MG63 (cell line): ENCODE measurements at regions not wholly inside any gene's neighbourhood (a gene's known extent, or its start where the extent isn't known, plus 50 kb on each side); places are given as distances from the start of the nearest gene placed in this dataset.
A peak's percentile ranks its signal among the peaks of the same experiment; 100 is the strongest.
"Not testable (repeated sequence)": the region's sequence is repeated elsewhere in the genome, so short reads cannot be mapped to it uniquely, and the experiment has no call there.

Experiments
- DNase-seq: peaks from one replicate; pipeline ENCODE4 v3.0.0-alpha.2; 2020
- H3K27me3 ChIP-seq: fragments of 250-450 bp; sonication (Bioruptor Pico); 2 replicates; pipeline ENCODE4 v1.5.1; 2020; ENCODE audit warnings: mild to moderate bottlenecking, moderate library complexity
- H3K36me3 ChIP-seq: fragments of 250-450 bp; sonication (Bioruptor Pico); 2 replicates; pipeline ENCODE4 v1.5.1; 2020; ENCODE audit warnings: mild to moderate bottlenecking, moderate library complexity
- H3K4me3 ChIP-seq: fragments of 250-450 bp; sonication (Bioruptor Pico); 2 replicates; pipeline ENCODE4 v1.5.1; 2020; ENCODE audit warnings: mild to moderate bottlenecking, moderate library complexity
- H3K9me3 ChIP-seq: fragments of 250-450 bp; sonication (Bioruptor Pico); 2 replicates; pipeline ENCODE4 v1.5.1; 2020; ENCODE audit warnings: mild to moderate bottlenecking, moderate library complexity

DNA sequence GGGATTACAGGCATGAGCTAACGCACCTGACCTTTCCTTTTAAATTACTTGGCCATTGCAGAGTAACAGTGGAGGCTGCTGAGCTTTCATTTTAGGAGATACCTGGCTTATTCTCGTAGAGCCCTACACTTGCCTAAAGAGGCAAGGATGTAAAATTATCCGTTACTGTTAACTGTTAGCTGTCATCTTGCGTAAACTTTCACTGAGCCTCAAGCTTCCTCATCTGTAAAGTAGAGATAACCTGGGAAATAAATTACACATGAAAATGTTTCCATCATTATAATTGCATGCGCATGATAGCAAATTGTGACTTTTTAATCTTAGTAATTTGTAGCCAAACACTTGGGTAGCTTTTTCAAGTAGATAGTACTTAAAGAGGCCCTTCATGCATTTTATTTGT, 118.8 kb upstream of the VKORC1L1 start:
- not testable (repeated sequence) for H3K9me3 ChIP-seq, H3K27me3 ChIP-seq, H3K4me3 ChIP-seq, DNase-seq, H3K36me3 ChIP-seq

DNA sequence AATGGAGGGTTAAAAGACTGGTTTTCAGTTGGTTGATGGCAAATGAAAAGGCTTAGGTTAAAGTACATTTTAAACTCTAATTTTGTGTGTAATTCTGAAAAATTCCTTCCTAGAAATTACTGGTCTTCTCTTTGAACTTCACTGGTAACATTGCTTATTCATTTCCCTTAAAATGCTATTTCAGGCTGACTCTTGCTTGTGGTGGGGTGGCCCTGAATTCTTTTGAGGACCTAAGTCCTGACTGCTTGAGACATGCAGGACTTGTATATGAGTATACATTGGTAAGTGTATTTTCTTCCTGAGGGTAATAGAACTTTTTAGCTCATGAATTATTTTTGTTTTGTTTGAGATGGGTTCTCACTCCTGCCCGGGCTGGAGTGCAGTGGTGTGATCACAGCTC, 113.9 kb upstream of the VKORC1L1 start:
- not testable (repeated sequence) for H3K4me3 ChIP-seq, H3K27me3 ChIP-seq, H3K9me3 ChIP-seq, DNase-seq, H3K36me3 ChIP-seq

DNA sequence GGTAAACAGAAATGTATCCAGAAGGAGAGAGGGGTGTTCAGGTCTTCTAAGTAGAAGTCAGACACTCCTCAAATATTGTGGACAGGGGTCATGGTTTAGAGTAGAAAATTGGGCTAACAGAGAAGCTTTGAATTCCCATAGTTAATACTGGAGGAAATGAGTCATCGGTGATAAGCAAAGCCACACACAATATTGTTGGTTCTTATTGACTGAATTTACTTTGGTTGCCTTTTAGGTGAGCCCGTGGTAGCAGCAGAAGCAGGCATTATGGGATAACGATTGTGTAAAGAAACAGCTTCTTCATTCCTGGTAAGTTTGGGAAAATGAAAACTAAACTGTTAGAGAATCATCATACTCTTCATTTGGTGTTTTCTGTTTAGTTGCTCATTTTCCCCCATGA, 110.2 kb upstream of the VKORC1L1 start:
- not testable (repeated sequence) for H3K27me3 ChIP-seq, H3K36me3 ChIP-seq, DNase-seq, H3K4me3 ChIP-seq, H3K9me3 ChIP-seq

DNA sequence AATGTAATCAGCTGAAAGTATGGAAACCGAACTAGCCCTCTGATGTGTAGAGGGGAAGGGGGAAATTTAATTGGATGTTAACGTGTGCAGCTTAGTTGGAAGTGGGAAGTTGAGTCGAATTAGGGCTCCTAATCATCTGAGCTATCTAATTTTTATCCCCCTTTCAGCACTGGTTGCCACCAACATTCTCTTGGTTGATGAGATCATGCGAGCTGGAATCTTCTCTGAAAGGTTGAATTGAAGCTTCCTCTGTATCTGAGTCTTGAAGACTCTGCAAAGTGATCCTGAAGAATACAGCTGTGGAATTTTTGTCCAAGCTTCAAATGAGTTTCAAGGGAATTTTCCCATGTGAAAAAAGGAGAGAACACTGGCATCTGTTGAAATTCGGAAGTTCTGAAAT, 109.8 kb upstream of the VKORC1L1 start:
- DNase-seq, H3K36me3 ChIP-seq, H3K27me3 ChIP-seq, H3K4me3 ChIP-seq, H3K9me3 ChIP-seq: not testable (repeated sequence)

DNA sequence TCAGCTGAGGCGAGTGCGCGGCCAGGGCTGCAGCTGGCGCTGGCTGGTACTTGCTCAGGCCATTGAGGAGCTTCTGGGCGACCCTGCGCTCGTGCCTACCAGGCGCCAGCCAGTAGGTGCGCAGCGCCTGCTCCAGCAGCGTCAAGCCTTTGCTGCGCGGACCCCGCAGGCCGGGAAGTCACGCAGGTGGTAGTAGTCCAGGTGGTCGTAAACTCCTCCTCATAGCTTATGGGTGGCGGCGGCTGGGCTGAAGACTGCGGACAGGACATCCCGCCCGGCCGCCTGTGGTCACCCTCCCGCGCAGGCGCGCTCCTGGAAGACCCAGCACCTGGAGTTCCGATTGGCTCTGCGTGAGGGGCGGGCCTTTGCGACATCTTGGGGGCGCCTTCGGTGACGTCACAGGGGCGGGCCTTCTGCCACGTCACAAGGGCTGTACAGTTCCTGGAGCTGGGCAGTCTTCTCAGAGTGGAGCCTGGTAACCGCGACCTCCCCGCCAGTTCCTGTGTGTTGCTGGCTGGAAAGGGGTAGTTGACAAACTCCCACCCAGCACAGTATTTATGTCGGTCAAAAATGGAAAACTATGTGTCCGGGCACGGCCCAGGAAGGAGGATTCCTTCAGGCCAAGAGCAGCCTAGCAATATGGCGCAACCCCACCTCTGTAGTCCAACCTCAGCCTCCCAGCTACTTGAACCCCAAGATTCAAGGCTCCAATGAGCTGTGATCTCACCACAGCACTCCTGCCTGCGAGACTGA, 102.2 kb upstream of the VKORC1L1 start:
- not testable (repeated sequence) for H3K9me3 ChIP-seq, H3K27me3 ChIP-seq, H3K36me3 ChIP-seq
- peak; percentile 89 for DNase-seq
- H3K4me3 ChIP-seq: peak overlapping the region; percentile 57

DNA sequence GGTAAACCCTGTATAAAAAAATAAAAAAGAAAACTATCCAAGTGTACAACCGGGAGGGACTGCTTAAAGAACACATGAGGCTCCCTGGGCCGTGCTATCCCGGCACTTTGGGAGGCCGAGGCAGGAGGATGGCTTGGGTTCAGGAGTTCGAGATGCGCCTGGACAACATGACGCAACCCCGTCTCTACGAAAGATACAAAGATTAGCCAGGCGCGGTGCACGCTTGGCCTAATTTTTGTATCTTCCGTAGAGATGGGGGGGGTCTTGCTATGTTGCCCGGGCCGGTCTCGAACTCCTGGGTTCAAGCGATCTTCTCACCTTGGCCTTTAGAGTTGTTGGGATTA, 101.7 kb upstream of the VKORC1L1 start:
- H3K27me3 ChIP-seq, H3K9me3 ChIP-seq, H3K36me3 ChIP-seq, DNase-seq: not testable (repeated sequence)
- peak overlapping the region; percentile 57 for H3K4me3 ChIP-seq

DNA sequence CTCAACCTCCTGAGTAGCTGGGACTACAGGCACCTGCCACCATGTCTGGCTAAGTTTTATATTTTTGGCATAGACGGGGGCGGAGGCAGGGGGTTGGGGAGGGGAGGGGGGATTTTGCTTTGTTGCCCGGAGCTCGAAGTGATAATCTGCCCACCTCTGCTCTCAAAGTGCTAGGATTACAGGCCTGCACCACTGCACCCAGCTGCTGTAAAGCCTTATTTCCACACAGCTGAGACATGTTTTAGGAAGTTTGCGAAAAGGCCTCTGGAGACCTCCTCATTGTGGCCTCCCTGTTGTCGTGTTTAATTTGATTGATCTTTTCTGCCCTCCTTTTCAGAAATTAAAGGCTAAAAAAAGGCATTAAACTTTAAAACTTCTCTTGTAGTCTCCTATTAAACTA, 96.2 kb upstream of the VKORC1L1 start:
- not testable (repeated sequence) for DNase-seq, H3K9me3 ChIP-seq, H3K36me3 ChIP-seq, H3K27me3 ChIP-seq, H3K4me3 ChIP-seq

DNA sequence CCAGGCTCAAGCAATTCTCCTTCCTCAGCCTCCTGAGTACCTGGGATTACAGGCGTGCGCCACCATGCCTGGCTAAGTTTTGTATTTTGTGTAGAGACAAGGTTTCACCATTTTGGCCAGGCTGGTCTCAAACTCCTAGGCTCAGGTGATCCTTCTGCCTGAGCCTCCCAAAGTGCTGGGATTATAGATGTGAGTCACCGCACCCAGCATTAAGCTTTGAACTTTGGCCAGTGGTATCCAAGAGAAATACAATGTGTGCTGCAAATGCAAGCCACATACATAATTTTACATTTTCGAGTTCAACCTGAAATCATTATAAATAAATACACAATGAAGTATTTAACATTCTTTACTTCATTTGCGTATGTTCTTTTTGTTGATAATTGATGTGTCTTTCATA, 82.9 kb upstream of the VKORC1L1 start:
- H3K27me3 ChIP-seq, H3K36me3 ChIP-seq: not testable (repeated sequence)

DNA sequence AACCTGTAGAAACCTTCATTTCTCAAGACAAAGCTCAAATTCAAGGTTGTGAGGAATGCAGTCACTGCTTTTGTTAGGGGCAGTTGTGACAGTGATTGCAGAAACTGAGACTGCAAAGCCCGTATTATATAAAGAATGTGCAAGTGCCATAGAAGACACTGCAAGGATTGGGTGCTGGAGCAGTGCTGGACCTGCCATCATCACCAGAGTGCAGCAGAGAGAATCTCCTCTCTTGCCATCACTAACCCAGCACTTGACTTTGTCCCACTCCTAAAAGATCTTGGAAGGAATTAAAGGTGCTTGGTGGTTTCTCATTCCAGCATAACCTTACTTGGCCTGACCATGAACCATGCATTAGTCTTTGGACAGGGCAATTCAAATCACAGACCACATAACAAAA, 81.1 kb upstream of the VKORC1L1 start:
- H3K36me3 ChIP-seq, DNase-seq, H3K4me3 ChIP-seq, H3K9me3 ChIP-seq, H3K27me3 ChIP-seq: not testable (repeated sequence)

More for the DNA sequence above, 82.9 kb upstream of the VKORC1L1 start:
- not testable (repeated sequence) for H3K9me3 ChIP-seq, DNase-seq, H3K4me3 ChIP-seq

DNA sequence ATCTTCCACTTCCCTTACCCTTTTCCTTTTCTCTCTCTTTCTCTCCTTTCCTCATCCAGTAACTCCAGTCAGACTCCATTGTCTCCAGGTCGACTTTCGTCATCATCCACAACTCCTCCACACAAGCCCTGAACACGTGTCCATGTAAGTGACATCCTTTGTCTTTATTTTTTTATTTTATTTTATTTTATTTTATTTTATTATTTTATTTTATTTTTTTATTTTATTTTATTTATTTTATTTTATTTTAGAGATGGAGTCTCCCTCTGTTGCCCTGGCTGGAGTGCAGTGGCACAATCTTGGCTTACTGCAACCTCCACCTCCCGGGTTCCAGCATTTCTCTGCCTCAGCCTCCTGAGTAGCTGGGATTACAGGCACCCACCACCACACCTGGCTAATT, 80.1 kb upstream of the VKORC1L1 start:
- H3K4me3 ChIP-seq, H3K9me3 ChIP-seq, DNase-seq, H3K36me3 ChIP-seq, H3K27me3 ChIP-seq: not testable (repeated sequence)

DNA sequence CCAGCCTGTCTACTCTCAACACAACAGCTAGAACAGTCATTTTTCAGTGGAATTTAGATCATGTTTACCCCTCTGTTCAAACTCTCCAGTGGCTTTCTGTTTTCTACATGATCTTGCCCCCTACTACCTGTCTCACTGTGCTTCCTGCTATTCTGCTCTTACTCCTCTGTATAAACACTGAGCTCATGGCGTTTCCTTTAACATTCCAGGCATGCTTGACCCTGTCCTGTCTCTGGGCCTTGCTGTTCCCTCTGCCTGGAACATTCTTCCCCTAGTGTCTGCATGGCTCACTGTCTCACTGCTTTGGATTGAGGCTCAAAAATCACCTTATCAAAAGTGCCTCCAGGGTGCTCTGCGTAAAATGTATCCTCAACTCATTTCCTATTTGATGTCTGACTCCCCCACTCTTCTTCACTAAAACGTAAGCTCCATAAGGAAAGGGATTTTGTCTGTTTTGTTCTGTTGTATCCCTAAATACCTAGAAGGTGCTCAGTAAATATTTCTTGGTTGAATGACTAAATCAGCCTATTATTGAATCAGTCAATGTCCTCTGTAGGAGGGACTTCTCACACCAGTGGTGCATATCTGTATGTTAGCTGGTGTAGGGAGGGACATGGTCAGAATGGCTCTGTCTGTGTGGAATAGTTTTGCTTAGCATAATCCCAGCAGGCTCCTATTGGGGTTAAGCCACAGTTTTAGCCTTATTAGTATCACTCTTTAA, 78.0 kb upstream of the VKORC1L1 start:
- not testable (repeated sequence) for H3K27me3 ChIP-seq, H3K36me3 ChIP-seq, DNase-seq, H3K9me3 ChIP-seq, H3K4me3 ChIP-seq

DNA sequence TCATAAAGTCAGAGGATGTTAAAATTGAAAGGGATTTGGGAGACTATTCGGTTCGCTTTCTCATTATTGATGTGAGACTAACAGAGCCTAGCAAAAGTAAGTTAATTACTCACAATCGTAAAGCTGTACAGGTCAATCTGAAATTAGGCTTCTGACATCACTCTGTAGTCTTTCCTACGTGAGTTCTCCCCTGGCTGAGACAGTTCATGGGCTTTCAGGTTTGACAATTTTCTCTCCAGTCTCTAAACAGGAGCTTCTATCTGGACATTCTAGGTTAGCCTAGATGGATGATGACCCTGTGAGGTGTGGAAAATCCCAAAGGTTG, 77.5 kb upstream of the VKORC1L1 start:
- not testable (repeated sequence) for H3K36me3 ChIP-seq, DNase-seq, H3K27me3 ChIP-seq, H3K9me3 ChIP-seq, H3K4me3 ChIP-seq

DNA sequence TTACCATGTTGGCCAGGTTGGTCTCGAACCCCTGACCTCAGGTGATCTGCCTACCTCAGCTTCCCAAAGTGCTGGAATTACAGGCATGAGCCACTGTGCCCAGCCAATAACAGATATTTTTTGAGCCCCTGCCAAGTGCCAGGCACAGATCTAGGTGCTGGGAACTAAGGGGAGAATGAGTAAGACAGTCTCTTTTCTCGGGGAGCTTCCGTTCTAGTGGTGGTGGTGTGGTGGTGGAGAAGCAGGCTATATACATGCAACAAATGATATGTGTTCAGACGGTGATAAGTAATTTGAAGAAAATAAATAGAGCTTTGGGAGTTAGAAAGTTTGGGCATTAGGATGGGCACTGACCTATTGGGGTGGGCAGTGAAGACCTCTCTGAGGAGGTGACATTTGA, 76.7 kb upstream of the VKORC1L1 start:
- Histone ChIP-seq H3K9me3 (no peaks in the 10 kb centered on the region), H3K36me3 (no peaks in the 10 kb centered on the region), H3K4me3 (no peak overlapping the region), H3K27me3 (no peaks in the 10 kb centered on the region)
- DNase-seq: no peak

DNA sequence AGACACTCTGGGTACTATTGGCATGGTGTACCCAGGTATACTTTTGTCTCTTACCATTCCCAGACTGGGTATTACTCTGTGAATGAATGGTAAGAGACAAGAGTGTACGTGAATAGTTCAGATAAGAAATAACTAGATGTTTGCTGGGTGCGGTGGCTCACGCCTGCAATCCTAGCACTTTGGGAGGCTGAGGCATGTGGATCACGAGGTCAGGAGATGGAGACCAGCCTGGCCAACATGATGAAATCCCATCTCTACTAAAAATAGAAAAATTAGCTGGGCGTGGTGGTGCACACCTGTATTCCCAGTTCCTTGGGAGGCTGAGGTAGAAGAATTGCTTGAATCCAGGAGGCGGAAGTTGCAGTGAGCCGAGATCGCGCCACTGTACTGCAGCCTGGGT, 75.8 kb upstream of the VKORC1L1 start:
- DNase-seq, H3K9me3 ChIP-seq, H3K27me3 ChIP-seq, H3K4me3 ChIP-seq, H3K36me3 ChIP-seq: not testable (repeated sequence)

DNA sequence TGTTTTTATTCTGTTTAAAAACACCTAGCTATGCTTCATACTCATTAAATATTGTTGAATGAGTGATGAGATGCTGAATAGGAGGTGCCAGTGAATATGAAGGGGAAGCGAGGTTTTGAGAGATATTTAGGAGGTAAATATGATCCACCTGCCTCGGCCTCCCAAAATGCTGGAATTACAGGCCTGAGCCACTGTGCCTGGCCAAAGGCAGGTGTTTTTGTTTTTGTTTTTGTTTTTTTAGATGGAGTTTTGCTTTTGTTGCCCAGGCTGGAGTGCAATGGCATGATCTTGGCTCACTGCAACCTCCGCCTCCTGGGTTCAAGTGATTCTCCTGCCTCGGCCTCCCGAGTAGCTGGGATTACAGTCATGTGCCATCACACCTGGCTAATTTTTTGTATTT, 75.3 kb upstream of the VKORC1L1 start:
- H3K36me3 ChIP-seq, H3K27me3 ChIP-seq, DNase-seq: not testable (repeated sequence)

DNA sequence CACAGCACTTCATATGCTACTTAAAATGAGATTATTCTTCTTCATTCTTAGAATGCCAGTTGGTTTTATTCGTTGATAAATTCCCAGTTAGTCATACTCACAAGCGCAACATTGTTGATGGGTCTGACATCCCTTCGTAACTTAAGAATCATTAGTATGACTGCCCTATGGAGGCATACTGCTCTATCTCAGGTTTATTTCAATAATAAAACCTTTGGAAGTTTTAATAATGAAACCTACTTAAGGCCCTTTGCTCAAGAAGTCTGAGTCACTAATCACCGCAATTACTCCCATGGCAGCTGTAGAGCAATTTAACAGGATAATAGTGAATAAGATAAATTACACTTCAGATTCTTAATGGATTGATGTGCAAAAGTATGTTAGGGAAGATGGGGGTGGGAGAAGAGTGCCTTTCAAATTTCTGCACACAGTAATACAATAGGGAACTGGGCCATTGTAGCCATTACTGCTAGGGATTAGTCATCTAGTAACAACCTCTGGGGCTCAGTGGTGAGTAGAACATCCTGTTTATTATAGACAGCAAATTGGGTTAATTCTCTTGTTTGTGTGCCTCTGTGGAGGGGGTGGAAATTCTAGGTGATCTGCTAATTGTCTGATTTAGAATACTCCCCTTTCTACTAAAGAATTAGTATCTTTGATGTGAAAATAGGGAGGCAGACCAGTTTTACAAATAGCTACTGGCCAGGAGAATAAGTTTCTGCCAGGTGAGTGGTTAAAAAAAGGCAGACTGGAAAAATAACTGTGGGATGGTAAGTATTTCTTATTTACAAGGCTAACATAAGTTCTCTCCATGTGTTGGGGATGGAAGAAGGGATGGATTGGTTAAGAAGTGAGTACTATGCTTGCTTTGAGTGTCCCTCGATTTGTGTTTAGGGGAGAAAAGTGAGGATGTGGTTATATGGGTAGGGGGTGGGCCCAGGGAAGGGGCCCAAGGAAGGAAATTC, 74.5 kb upstream of the VKORC1L1 start:
- Histone ChIP-seq H3K27me3 (no peaks in the 10 kb centered on the region), H3K4me3 (no peak overlapping the region), H3K36me3 (no peaks in the 10 kb centered on the region), H3K9me3 (no peaks in the 10 kb centered on the region)
- peak; percentile 28 for DNase-seq

More for the DNA sequence above, 75.3 kb upstream of the VKORC1L1 start:
- H3K9me3 ChIP-seq, H3K4me3 ChIP-seq: not testable (repeated sequence)

DNA sequence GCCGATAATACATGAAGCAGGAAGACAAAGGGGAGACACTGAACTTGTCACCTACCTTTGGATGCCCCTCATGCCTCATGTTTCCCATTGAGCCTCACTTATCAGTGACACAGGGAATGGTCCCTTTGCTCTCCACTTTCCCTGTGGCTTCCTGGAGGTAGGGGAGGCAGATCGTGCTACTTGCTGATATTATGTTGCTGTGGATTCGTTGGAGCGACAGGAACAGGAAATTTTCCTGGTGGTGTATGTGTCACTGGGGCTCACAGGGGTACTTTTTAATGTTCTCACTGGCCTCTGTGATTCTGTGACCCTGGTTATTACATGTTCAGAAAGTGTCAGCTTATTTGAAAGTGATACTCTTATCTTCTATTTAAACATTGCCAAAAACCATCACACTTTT, 72.7 kb upstream of the VKORC1L1 start:
- H3K9me3 ChIP-seq, H3K27me3 ChIP-seq, H3K36me3 ChIP-seq, H3K4me3 ChIP-seq, DNase-seq: not testable (repeated sequence)
